MM.1S (cell line): ENCODE measurements at regions not wholly inside any gene's neighbourhood (a gene's known extent, or its start where the extent isn't known, plus 50 kb on each side); places are given as distances from the start of the nearest gene placed in this dataset.

Experiments
- DNase-seq: peaks from one replicate; pipeline ENCODE4 v3.0.0-alpha.2; 2015
- H2AFZ ChIP-seq: fragments of 300-600 bp; sonication (generic); 2 replicates; pipeline ENCODE4 v1.6.0; 2016; ENCODE audit warnings: antibody characterized with exemption, low read length
- H3F3A ChIP-seq: fragments of 300-600 bp; sonication (generic); 2 replicates; pipeline ENCODE4 v1.6.1; 2016; ENCODE audit warnings: mild to moderate bottlenecking, antibody characterized with exemption, low read length, moderate library complexity, mixed read lengths; ENCODE audit not compliant: insufficient read depth
- H3K27ac ChIP-seq: fragments of 300-600 bp; sonication (generic); 2 replicates; pipeline ENCODE4 v1.5.1; 2016; ENCODE audit warnings: mild to moderate bottlenecking, low read length
- H3K27me3 ChIP-seq: fragments of 300-600 bp; sonication (generic); replicated peaks from 2 replicates; pipeline ENCODE4 v1.6.0; 2016; ENCODE audit warnings: low read length; ENCODE audit not compliant: insufficient read depth
- H3K36me3 ChIP-seq: fragments of 300-600 bp; sonication (generic); replicated peaks from 2 replicates; pipeline ENCODE4 v1.6.1; 2016; ENCODE audit warnings: mild to moderate bottlenecking, low read length, mixed read lengths; ENCODE audit not compliant: insufficient read depth
- H3K4me1 ChIP-seq: fragments of 300-600 bp; sonication (generic); 2 replicates; pipeline ENCODE4 v1.6.1; 2016; ENCODE audit warnings: low read length, mixed read lengths
- H3K4me2 ChIP-seq: fragments of 300-600 bp; sonication (generic); 2 replicates; pipeline ENCODE4 v1.6.0; 2016; ENCODE audit warnings: low read depth, low read length
- H3K4me3 ChIP-seq: fragments of 300-600 bp; sonication (generic); 2 replicates; pipeline ENCODE4 v1.5.1; 2016; ENCODE audit warnings: low read length, mixed read lengths
- H3K79me2 ChIP-seq: fragments of 300-600 bp; sonication (generic); 2 replicates; pipeline ENCODE4 v1.6.1; 2016; ENCODE audit warnings: mixed run types, low read length, mixed read lengths
- H3K9ac ChIP-seq: fragments of 300-600 bp; sonication (generic); 2 replicates; pipeline ENCODE4 v1.6.1; 2016; ENCODE audit warnings: low read length, mixed read lengths
- H3K9me2 ChIP-seq: fragments of 300-600 bp; sonication (generic); replicated peaks from 2 replicates; pipeline ENCODE4 v1.6.1; 2016; ENCODE audit warnings: mild to moderate bottlenecking, low read length, mixed read lengths; ENCODE audit not compliant: insufficient read depth
- H3K9me3 ChIP-seq: fragments of 300-600 bp; sonication (generic); replicated peaks from 2 replicates; pipeline ENCODE4 v1.6.1; 2016; ENCODE audit warnings: mild to moderate bottlenecking, low read length, mixed read lengths; ENCODE audit not compliant: insufficient read depth
- H4K20me1 ChIP-seq: fragments of 300-600 bp; sonication (generic); 2 replicates; pipeline ENCODE4 v1.6.1; 2016; ENCODE audit warnings: mild to moderate bottlenecking, low read length, moderate library complexity, mixed read lengths; ENCODE audit not compliant: insufficient read depth
- CTCF ChIP-seq: fragments of 300-600 bp; sonication (generic); IDR thresholded peaks from 2 replicates; pipeline ENCODE4 v1.5.1; 2016; ENCODE audit warnings: antibody characterized with exemption, low read length, mixed read lengths
- EZH2 ChIP-seq: fragments of 300-600 bp; sonication (generic); optimal IDR thresholded peaks from 2 replicates; pipeline ENCODE3; 2017; ENCODE audit warnings: low read depth, mild to moderate bottlenecking, antibody characterized with exemption, low read length, mixed read lengths
- EZH2phosphoT487 ChIP-seq: fragments of 300-600 bp; sonication (generic); IDR thresholded peaks from 2 replicates; pipeline ENCODE4 v1.6.1; 2018; ENCODE audit warnings: antibody characterized with exemption, low read length

DNA sequence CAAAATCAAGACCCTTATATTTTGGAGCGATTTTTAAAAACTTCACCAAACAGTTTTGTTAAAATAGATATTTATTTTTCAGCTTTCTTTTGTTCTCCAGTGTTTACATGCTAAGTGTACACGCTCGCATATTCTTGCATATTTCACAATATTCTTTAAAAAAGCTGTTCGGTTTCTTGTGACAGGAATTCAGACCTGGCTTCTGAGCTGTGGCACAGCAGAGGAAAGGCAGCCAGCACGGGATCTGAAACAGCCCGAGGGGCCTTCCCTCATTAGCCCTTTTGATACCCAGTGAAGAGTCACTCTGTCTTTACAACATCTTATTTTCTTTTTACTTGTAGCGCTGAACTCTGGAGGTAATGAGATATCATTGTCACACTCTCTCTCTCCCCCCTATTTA lies 234.0 kb downstream of the B3GLCT start:
- Histone ChIP-seq H3F3A (no peaks in the 10 kb centered on the region), H3K27ac (no peak overlapping the region), H3K9ac (no peak overlapping the region), H3K27me3 (no peaks in the 10 kb centered on the region), H3K79me2 (no peaks in the 10 kb centered on the region), H3K4me3 (no peak overlapping the region), H3K4me1 (no peaks in the 10 kb centered on the region), H3K9me2 (no peaks in the 10 kb centered on the region), H3K4me2 (no peak overlapping the region), H4K20me1 (no peaks in the 10 kb centered on the region), H3K36me3 (no peaks in the 10 kb centered on the region), H3K9me3 (no peaks in the 10 kb centered on the region), H2AFZ (no peak overlapping the region)
- no peak for TF ChIP-seq EZH2phosphoT487
- TF ChIP-seq CTCF, result no peak
- no peak for TF ChIP-seq EZH2
- DNase-seq, result no peak

DNA sequence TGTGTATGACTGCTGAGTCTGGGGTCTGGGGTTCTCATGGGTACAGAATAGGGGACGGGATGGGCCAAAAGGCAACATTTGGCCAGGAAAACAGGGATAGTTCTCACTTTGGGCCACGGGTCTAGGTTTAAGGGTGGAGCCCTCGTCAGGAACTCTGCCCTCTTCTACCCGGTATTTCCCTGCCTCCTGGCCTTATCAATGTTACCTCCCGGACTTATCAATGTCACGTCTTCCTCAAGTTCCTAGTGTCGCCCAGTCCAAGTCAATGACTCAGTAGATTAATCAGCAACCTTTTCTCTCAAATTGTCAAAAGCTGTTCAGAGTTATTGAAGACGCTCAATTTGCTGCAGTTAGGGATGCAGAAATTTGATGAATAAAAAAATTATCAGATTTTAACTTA lies 234.8 kb downstream of the B3GLCT start:
- Histone ChIP-seq H3K27ac (no peak overlapping the region), H3K9me3 (no peaks in the 10 kb centered on the region), H3K27me3 (no peaks in the 10 kb centered on the region), H2AFZ (no peak overlapping the region), H3K4me3 (no peak overlapping the region), H3K9ac (no peak overlapping the region), H4K20me1 (no peaks in the 10 kb centered on the region), H3K4me2 (no peak overlapping the region), H3K36me3 (no peaks in the 10 kb centered on the region), H3K4me1 (no peaks in the 10 kb centered on the region), H3K79me2 (no peaks in the 10 kb centered on the region), H3F3A (no peaks in the 10 kb centered on the region), H3K9me2 (no peaks in the 10 kb centered on the region)
- no peak for DNase-seq
- TF ChIP-seq EZH2 (no peak), EZH2phosphoT487 (no peak), CTCF (no peak)

- H3F3A ChIP-seq, result no peaks in the 10 kb centered on the region
- H3K9me3 ChIP-seq, result no peaks in the 10 kb centered on the region
- H2AFZ ChIP-seq, result no peak overlapping the region
- H3K9ac ChIP-seq, result no peak overlapping the region
- no peak overlapping the region for H3K27ac ChIP-seq
- no peaks in the 10 kb centered on the region for H3K4me1 ChIP-seq
- no peaks in the 10 kb centered on the region for H4K20me1 ChIP-seq
- no peak overlapping the region for H3K4me3 ChIP-seq
- no peaks in the 10 kb centered on the region for H3K27me3 ChIP-seq
- no peak for DNase-seq
- no peaks in the 10 kb centered on the region for H3K79me2 ChIP-seq
- H3K36me3 ChIP-seq, result no peaks in the 10 kb centered on the region
- H3K4me2 ChIP-seq, result no peak overlapping the region
- no peak for TF ChIP-seq EZH2
- TF ChIP-seq CTCF, result no peak
- TF ChIP-seq EZH2phosphoT487, result no peak
- H3K9me2 ChIP-seq, result no peaks in the 10 kb centered on the region
Observed at GRCh38 chr13:31435536-31435935, 235.8 kb downstream of the B3GLCT start.

- Histone ChIP-seq H3K4me2 (no peak overlapping the region), H2AFZ (no peak overlapping the region), H3K9me3 (no peaks in the 10 kb centered on the region), H3F3A (no peaks in the 10 kb centered on the region), H4K20me1 (no peaks in the 10 kb centered on the region), H3K9ac (no peak overlapping the region), H3K27ac (no peak overlapping the region), H3K36me3 (no peaks in the 10 kb centered on the region), H3K4me1 (no peaks in the 10 kb centered on the region), H3K9me2 (no peaks in the 10 kb centered on the region), H3K79me2 (no peaks in the 10 kb centered on the region), H3K4me3 (no peak overlapping the region), H3K27me3 (no peaks in the 10 kb centered on the region)
- TF ChIP-seq EZH2phosphoT487 (no peak), CTCF (no peak), EZH2 (no peak)
- DNase-seq, result no peak
Observed at GRCh38 chr13:31436478-31436877, 236.7 kb downstream of the B3GLCT start.
